ENCODE measurements at regions not wholly inside any gene's neighbourhood (a gene's known extent, or its start where the extent isn't known, plus 50 kb on each side); places are given as distances from the start of the nearest gene placed in this dataset.

GRCh38 chr22:47565607-47566006 lies 803.2 kb downstream of the TBC1D22A start:
- Histone ChIP-seq H3K4me3 (no peak overlapping the region), H3K27ac (no peak overlapping the region), H3K4me1 (replicated peaks in 1 of 2) (no peaks in the 10 kb centered on the region)
- 20 to 100% (median 67%) methylated on average over 2 of the region's 4 CpGs; no CpG with 5 or more reads in 6 of the 10 experiments for WGBS, 10 experiments
- peak in 1 of 8 experiments; percentile 42 for ATAC-seq (replicated peaks in 6 of 8)
- in situ Hi-C loops (cut with MboI; ENCODE audit: low pct_unique_long_range_greater_than_20kb in 2 of 9, low sequenced_read_pairs in 9 of 9, unreplicated experiment in 9 of 9): no loop called here

GRCh38 chr22:47564651-47565434 lies 802.4 kb downstream of the TBC1D22A start:
- peak in 3 of 8 experiments; percentile 26 to 86 (median 27) for ATAC-seq (replicated peaks in 6 of 8)
- in situ Hi-C loops (cut with MboI; ENCODE audit: low pct_unique_long_range_greater_than_20kb in 2 of 9, low sequenced_read_pairs in 9 of 9, unreplicated experiment in 9 of 9): no loop called here
- H3K27ac ChIP-seq: no peak overlapping the region
- WGBS, 10 experiments: 20 to 100% (median 54%) methylated on average over 1 to 11 of the region's 17 CpGs; no CpG with 5 or more reads in 2 of the 10 experiments
- H3K4me1 ChIP-seq (replicated peaks in 1 of 2): no peaks in the 10 kb centered on the region
- H3K4me3 ChIP-seq: no peak overlapping the region

- 21 to 93% (median 56%) methylated on average over 1 to 9 of the region's 12 CpGs; no CpG with 5 or more reads in 4 of the 10 experiments for WGBS, 10 experiments
- H3K4me1 ChIP-seq (replicated peaks in 1 of 2): no peaks in the 10 kb centered on the region
- no peak for ATAC-seq (replicated peaks in 6 of 8)
- in situ Hi-C loops (cut with MboI; ENCODE audit: low pct_unique_long_range_greater_than_20kb in 2 of 9, low sequenced_read_pairs in 9 of 9, unreplicated experiment in 9 of 9): no loop called here
- no peak overlapping the region for H3K27ac ChIP-seq
- no peak overlapping the region for H3K4me3 ChIP-seq
Measured at GRCh38 chr22:47564158-47564450, 801.7 kb downstream of the TBC1D22A start.

- WGBS, 10 experiments: 12 to 88% (median 51%) methylated on average over 1 to 8 of the region's 21 CpGs; no CpG with 5 or more reads in 4 of the 10 experiments
- Histone ChIP-seq H3K27ac (no peak overlapping the region), H3K4me3 (no peak overlapping the region), H3K4me1 (replicated peaks in 1 of 2) (no peaks in the 10 kb centered on the region)
- in situ Hi-C loops (cut with MboI; ENCODE audit: low pct_unique_long_range_greater_than_20kb in 2 of 9, low sequenced_read_pairs in 9 of 9, unreplicated experiment in 9 of 9): no loop called here
- no peak for ATAC-seq (replicated peaks in 6 of 8)
Measured at GRCh38 chr22:47563406-47564157, 801.1 kb downstream of the TBC1D22A start.

GRCh38 chr22:47561766-47562165 lies 799.3 kb downstream of the TBC1D22A start:
- 10 to 71% (median 35%) methylated on average over 1 to 4 of the region's 5 CpGs; no CpG with 5 or more reads in 3 of the 10 experiments for WGBS, 10 experiments
- H3K4me3 ChIP-seq: no peak overlapping the region
- in situ Hi-C loops (cut with MboI; ENCODE audit: low pct_unique_long_range_greater_than_20kb in 2 of 9, low sequenced_read_pairs in 9 of 9, unreplicated experiment in 9 of 9): no loop called here
- no peak overlapping the region for H3K27ac ChIP-seq
- no peak for ATAC-seq (replicated peaks in 6 of 8)
- no peaks in the 10 kb centered on the region for H3K4me1 ChIP-seq (replicated peaks in 1 of 2)

GRCh38 chr22:47561115-47561675 lies 798.7 kb downstream of the TBC1D22A start:
- H3K4me3 ChIP-seq: no peak overlapping the region
- H3K27ac ChIP-seq: no peak overlapping the region
- no peak for ATAC-seq (replicated peaks in 6 of 8)
- in situ Hi-C loops (cut with MboI; ENCODE audit: low pct_unique_long_range_greater_than_20kb in 2 of 9, low sequenced_read_pairs in 9 of 9, unreplicated experiment in 9 of 9): no loop called here
- H3K4me1 ChIP-seq (replicated peaks in 1 of 2): no peaks in the 10 kb centered on the region
- 0 to 89% (median 43%) methylated on average over 1 to 4 of the region's 9 CpGs; no CpG with 5 or more reads in 3 of the 10 experiments for WGBS, 10 experiments

- ATAC-seq (replicated peaks in 6 of 8): no peak
- 0 to 79% (median 35%) methylated on average over 1 to 13 of the region's 16 CpGs; no CpG with 5 or more reads in 2 of the 10 experiments for WGBS, 10 experiments
- no peak overlapping the region for H3K27ac ChIP-seq
- H3K4me3 ChIP-seq: no peak overlapping the region
- in situ Hi-C loops (cut with MboI; ENCODE audit: low pct_unique_long_range_greater_than_20kb in 2 of 9, low sequenced_read_pairs in 9 of 9, unreplicated experiment in 9 of 9): no loop called here
- H3K4me1 ChIP-seq (replicated peaks in 1 of 2): no peaks in the 10 kb centered on the region
Measured at GRCh38 chr22:47558828-47559700, 796.6 kb downstream of the TBC1D22A start.

- ATAC-seq (replicated peaks in 6 of 8): no peak
- H3K27ac ChIP-seq: no peak overlapping the region
- H3K4me1 ChIP-seq (replicated peaks in 1 of 2): no peaks in the 10 kb centered on the region
- WGBS, 10 experiments: 40 to 85% (median 68%) methylated on average over 2 to 8 of the region's 8 CpGs; no CpG with 5 or more reads in 2 of the 10 experiments
- in situ Hi-C loops (cut with MboI; ENCODE audit: low pct_unique_long_range_greater_than_20kb in 2 of 9, low sequenced_read_pairs in 9 of 9, unreplicated experiment in 9 of 9): no loop called here
- no peak overlapping the region for H3K4me3 ChIP-seq
Measured at GRCh38 chr22:47556473-47556872, 794.0 kb downstream of the TBC1D22A start.

GRCh38 chr22:47553436-47553835 lies 791.0 kb downstream of the TBC1D22A start:
- H3K4me1 ChIP-seq (replicated peaks in 1 of 2): no peaks in the 10 kb centered on the region
- in situ Hi-C loops (cut with MboI; ENCODE audit: low pct_unique_long_range_greater_than_20kb in 2 of 9, low sequenced_read_pairs in 9 of 9, unreplicated experiment in 9 of 9): no loop called here
- no peak overlapping the region for H3K27ac ChIP-seq
- no peak for ATAC-seq (replicated peaks in 6 of 8)
- 30 to 75% (median 53%) methylated on average over 2 to 4 of the region's 7 CpGs; no CpG with 5 or more reads in 6 of the 10 experiments for WGBS, 10 experiments
- H3K4me3 ChIP-seq: no peak overlapping the region

GRCh38 chr22:47552541-47553205 lies 790.2 kb downstream of the TBC1D22A start:
- 39 to 100% (median 67%) methylated on average over 1 to 13 of the region's 16 CpGs; no CpG with 5 or more reads in 1 of the 10 experiments for WGBS, 10 experiments
- Histone ChIP-seq H3K4me3 (no peak overlapping the region), H3K4me1 (replicated peaks in 1 of 2) (no peaks in the 10 kb centered on the region), H3K27ac (no peak overlapping the region)
- in situ Hi-C loops (cut with MboI; ENCODE audit: low pct_unique_long_range_greater_than_20kb in 2 of 9, low sequenced_read_pairs in 9 of 9, unreplicated experiment in 9 of 9): no loop called here
- no peak for ATAC-seq (replicated peaks in 6 of 8)

GRCh38 chr22:47552024-47552423 lies 789.6 kb downstream of the TBC1D22A start:
- Histone ChIP-seq H3K4me1 (replicated peaks in 1 of 2) (no peaks in the 10 kb centered on the region), H3K27ac (no peak overlapping the region), H3K4me3 (no peak overlapping the region)
- ATAC-seq (replicated peaks in 6 of 8): no peak
- in situ Hi-C loops (cut with MboI; ENCODE audit: low pct_unique_long_range_greater_than_20kb in 2 of 9, low sequenced_read_pairs in 9 of 9, unreplicated experiment in 9 of 9): no loop called here
- WGBS, 10 experiments: 10 to 93% (median 18%) methylated on average over 1 to 3 of the region's 3 CpGs; no CpG with 5 or more reads in 6 of the 10 experiments

GRCh38 chr22:47551431-47551775 lies 789.0 kb downstream of the TBC1D22A start:
- no peak for ATAC-seq (replicated peaks in 6 of 8)
- no peaks in the 10 kb centered on the region for H3K4me1 ChIP-seq (replicated peaks in 1 of 2)
- WGBS, 10 experiments: 0 to 62% (median 33%) methylated on average over 1 to 6 of the region's 7 CpGs; no CpG with 5 or more reads in 1 of the 10 experiments
- H3K4me3 ChIP-seq: no peak overlapping the region
- H3K27ac ChIP-seq: no peak overlapping the region
- in situ Hi-C loops (cut with MboI; ENCODE audit: low pct_unique_long_range_greater_than_20kb in 2 of 9, low sequenced_read_pairs in 9 of 9, unreplicated experiment in 9 of 9): no loop called here
